Right atrium auricular region (tissue), 2 donors: ENCODE measurements at regions not wholly inside any gene's neighbourhood (a gene's known extent, or its start where the extent isn't known, plus 50 kb on each side); places are given as distances from the start of the nearest gene placed in this dataset.

Source experiments
- DNase-seq: peaks from one replicate; pipeline ENCODE4 v3.0.0-alpha.2; 2019; ENCODE audit warnings: low spot score
- H3K27ac ChIP-seq, 2 donors: fragments of 200-600 bp; sonication (generic); 1 replicate in 1 of 2; 2 replicates in 1 of 2; pipeline ENCODE4 v1.5.1; 2016 to 2019
- H3K27me3 ChIP-seq, 2 donors: fragments of 200-600 bp; sonication (generic); one replicate each; pipeline versions ENCODE4 v1.5.1 to v1.6.0; 2017 to 2019
- H3K36me3 ChIP-seq: fragments of 200-600 bp; sonication (generic); one replicate; pipeline ENCODE4 v1.5.1; 2016
- H3K4me1 ChIP-seq, 2 donors: fragments of 200-600 bp; sonication (generic); one replicate each; pipeline versions ENCODE4 v1.5.1 to v1.6.0; 2017 to 2019
- H3K4me3 ChIP-seq, 2 donors: fragments of 200-600 bp; sonication (generic); 1 replicate in 1 of 2; 2 replicates in 1 of 2; pipeline ENCODE4 v1.5.1; 2017 to 2019; ENCODE audit warnings: mild to moderate bottlenecking in 1 of 2, moderate library complexity in 1 of 2
- H3K9me3 ChIP-seq, 2 donors: fragments of 200-600 bp; sonication (generic); one replicate each; pipeline ENCODE4 v1.5.1; 2019
- TF ChIP-seq, protein P1 (sequence below), 2 donors: fragments of 200-600 bp; sonication (generic); IDR thresholded peaks; one replicate each; pipeline ENCODE4 v1.5.1; 2019; ENCODE audit warnings: antibody characterized with exemption in 2 of 2

GRCh38 chr6:21404577-21404976, 189.0 kb upstream of the SOX4 start:
- Histone ChIP-seq H3K9me3 (peaks cover 0 to under 1% of the 10 kb centered on the region in 2 donors), H3K4me3 (no peak overlapping the region), H3K36me3 (no peaks in the 10 kb centered on the region), H3K27me3 (no peaks in the 10 kb centered on the region), H3K27ac (no peak overlapping the region), H3K4me1 (no peaks in the 10 kb centered on the region)
- TF ChIP-seq, protein P1, sequence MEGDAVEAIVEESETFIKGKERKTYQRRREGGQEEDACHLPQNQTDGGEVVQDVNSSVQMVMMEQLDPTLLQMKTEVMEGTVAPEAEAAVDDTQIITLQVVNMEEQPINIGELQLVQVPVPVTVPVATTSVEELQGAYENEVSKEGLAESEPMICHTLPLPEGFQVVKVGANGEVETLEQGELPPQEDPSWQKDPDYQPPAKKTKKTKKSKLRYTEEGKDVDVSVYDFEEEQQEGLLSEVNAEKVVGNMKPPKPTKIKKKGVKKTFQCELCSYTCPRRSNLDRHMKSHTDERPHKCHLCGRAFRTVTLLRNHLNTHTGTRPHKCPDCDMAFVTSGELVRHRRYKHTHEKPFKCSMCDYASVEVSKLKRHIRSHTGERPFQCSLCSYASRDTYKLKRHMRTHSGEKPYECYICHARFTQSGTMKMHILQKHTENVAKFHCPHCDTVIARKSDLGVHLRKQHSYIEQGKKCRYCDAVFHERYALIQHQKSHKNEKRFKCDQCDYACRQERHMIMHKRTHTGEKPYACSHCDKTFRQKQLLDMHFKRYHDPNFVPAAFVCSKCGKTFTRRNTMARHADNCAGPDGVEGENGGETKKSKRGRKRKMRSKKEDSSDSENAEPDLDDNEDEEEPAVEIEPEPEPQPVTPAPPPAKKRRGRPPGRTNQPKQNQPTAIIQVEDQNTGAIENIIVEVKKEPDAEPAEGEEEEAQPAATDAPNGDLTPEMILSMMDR (IDR thresholded peaks at IDR 0.05) = no peak
- DNase-seq = no peak

DNA sequence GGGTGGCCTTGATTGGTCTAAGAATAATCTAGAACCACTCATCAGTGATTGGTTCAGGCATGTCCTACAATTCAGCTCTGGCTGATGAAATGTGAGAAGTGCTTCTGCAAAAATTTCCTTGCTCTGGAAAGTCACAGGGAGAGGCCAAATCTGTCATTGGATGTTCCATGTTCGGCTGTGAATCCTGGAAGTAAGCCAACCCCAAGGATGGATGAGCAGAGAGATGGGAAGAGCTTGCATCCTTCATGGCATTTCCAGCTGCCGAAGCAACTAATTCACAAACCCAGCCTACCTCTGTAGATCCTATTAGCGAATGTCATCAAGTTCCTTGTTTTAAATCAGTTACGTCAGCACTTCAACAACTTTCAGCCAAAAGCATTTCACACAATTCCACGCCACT, 187.2 kb upstream of the SOX4 start:
- Histone ChIP-seq H3K4me3 (no peak overlapping the region), H3K36me3 (no peaks in the 10 kb centered on the region), H3K27me3 (no peaks in the 10 kb centered on the region), H3K9me3 (peaks cover 0 to 11% of the 10 kb centered on the region in 2 donors), H3K27ac (no peak overlapping the region), H3K4me1 (no peaks in the 10 kb centered on the region)
- TF ChIP-seq, protein P1 (IDR thresholded peaks at IDR 0.05) = no peak
- no peak for DNase-seq

GRCh38 chr6:21409231-21409630, 184.3 kb upstream of the SOX4 start:
- H3K9me3 ChIP-seq = peaks cover 0 to 11% of the 10 kb centered on the region in 2 donors
- H3K36me3 ChIP-seq = no peaks in the 10 kb centered on the region
- TF ChIP-seq, protein P1 (IDR thresholded peaks at IDR 0.05) = no peak
- DNase-seq = no peak
- H3K27ac ChIP-seq = no peak overlapping the region
- H3K4me1 ChIP-seq = no peaks in the 10 kb centered on the region
- H3K4me3 ChIP-seq = no peak overlapping the region
- H3K27me3 ChIP-seq = no peaks in the 10 kb centered on the region

GRCh38 chr6:21413428-21413827, 180.1 kb upstream of the SOX4 start:
- Histone ChIP-seq H3K9me3 (peaks cover 0 to 11% of the 10 kb centered on the region in 2 donors), H3K36me3 (no peaks in the 10 kb centered on the region), H3K4me1 (no peaks in the 10 kb centered on the region), H3K27me3 (no peaks in the 10 kb centered on the region), H3K27ac (no peak overlapping the region), H3K4me3 (no peak overlapping the region)
- TF ChIP-seq, protein P1 (IDR thresholded peaks at IDR 0.05) = no peak
- DNase-seq = no peak

- Histone ChIP-seq H3K27me3 (no peaks in the 10 kb centered on the region), H3K4me1 (no peaks in the 10 kb centered on the region), H3K36me3 (no peaks in the 10 kb centered on the region), H3K9me3 (peaks cover 0 to 11% of the 10 kb centered on the region in 2 donors), H3K27ac (no peak overlapping the region), H3K4me3 (no peak overlapping the region)
- TF ChIP-seq, protein P1 (IDR thresholded peaks at IDR 0.05) = no peak
- no peak for DNase-seq
Observed at GRCh38 chr6:21414065-21414464, 179.5 kb upstream of the SOX4 start.

DNA sequence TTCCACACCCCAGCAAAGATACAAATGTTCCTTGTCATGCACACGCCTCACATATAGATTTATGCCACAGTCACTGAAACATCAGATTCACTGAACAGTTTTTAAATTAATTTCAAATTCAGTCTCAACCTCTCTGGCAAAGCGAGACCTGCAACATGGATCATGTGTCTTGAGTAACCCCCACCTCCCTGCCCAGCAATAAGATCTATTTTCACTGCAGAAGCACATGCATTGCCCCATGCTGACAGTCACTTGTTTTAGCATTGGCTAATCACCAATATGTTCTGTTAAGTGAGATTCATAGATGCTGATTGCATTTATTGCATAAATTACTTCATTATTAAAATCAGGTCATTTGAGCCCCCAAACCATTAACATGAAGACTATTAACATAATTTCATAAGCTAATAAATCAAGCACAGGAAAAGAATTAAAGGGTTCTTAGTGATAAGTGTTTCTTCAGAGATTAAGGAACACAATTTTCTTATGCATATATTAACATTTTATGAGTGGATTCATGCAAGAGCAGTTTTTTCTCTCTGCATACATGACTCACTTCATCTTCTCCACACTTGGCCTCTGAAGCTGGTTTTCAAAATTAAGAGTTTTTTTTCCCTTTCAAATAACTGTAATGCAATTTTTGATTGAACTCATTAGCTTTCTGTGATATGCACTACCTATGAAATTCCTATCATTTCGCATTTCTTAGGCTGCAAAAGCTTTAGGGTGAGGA, 173.2 kb upstream of the SOX4 start:
- no peak for DNase-seq
- no peak overlapping the region for H3K4me3 ChIP-seq
- TF ChIP-seq, protein P1 (IDR thresholded peaks at IDR 0.05) = no peak
- no peaks in the 10 kb centered on the region for H3K27me3 ChIP-seq
- no peak overlapping the region for H3K27ac ChIP-seq
- H3K4me1 ChIP-seq = no peaks in the 10 kb centered on the region
- H3K9me3 ChIP-seq = no peaks in the 10 kb centered on the region
- no peaks in the 10 kb centered on the region for H3K36me3 ChIP-seq
